GM23338 (cell line): ENCODE measurements at regions not wholly inside any gene's neighbourhood (a gene's known extent, or its start where the extent isn't known, plus 50 kb on each side); places are given as distances from the start of the nearest gene placed in this dataset.

ENCODE experiments used
- ATAC-seq: fragments of 200-7000 bp; cut with Tn5 transposase; 3 replicates; pipeline ENCODE4 v1.9.1; 2020
- DNase-seq: peaks from one replicate; pipeline ENCODE4 v3.0.0-alpha.2; 2015; ENCODE audit warnings: low spot score
- H2AFZ ChIP-seq: fragments of 200-600 bp; sonication (generic); 2 replicates; pipeline ENCODE4 v1.8.0; 2016; ENCODE audit warnings: antibody characterized with exemption, mild to moderate bottlenecking, moderate library complexity
- H3F3A ChIP-seq: fragments of 200-600 bp; sonication (generic); replicated peaks from 2 replicates; pipeline ENCODE4 v1.8.0; 2017; ENCODE audit warnings: antibody characterized with exemption, mixed run types, low read depth
- H3K27ac ChIP-seq: fragments of 200-600 bp; sonication (generic); 2 replicates; pipeline ENCODE4 v1.6.1; 2016; ENCODE audit warnings: low read depth
- H3K27me3 ChIP-seq: fragments of 200-600 bp; sonication (generic); 2 replicates; pipeline ENCODE4 v1.8.0; 2016; ENCODE audit warnings: mild to moderate bottlenecking, mixed run types, moderate library complexity; ENCODE audit not compliant: insufficient read depth
- H3K36me3 ChIP-seq: fragments of 200-600 bp; sonication (generic); 2 replicates; pipeline ENCODE4 v1.8.0; 2016; ENCODE audit warnings: mild to moderate bottlenecking; ENCODE audit not compliant: insufficient read depth
- H3K4me1 ChIP-seq: fragments of 200-600 bp; sonication (generic); 2 replicates; pipeline ENCODE4 v1.8.0; 2016; ENCODE audit warnings: mild to moderate bottlenecking, moderate library complexity; ENCODE audit not compliant: insufficient read depth
- H3K4me2 ChIP-seq: fragments of 200-600 bp; sonication (generic); 2 replicates; pipeline ENCODE4 v1.7.1; 2017; ENCODE audit warnings: mixed run types
- H3K4me3 ChIP-seq: fragments of 200-600 bp; sonication (generic); 2 replicates; pipeline ENCODE4 v1.6.1; 2016; ENCODE audit warnings: mixed run types
- H3K79me2 ChIP-seq: fragments of 200-600 bp; sonication (generic); replicated peaks from 2 replicates; pipeline ENCODE4 v1.8.0; 2017; ENCODE audit warnings: mild to moderate bottlenecking; ENCODE audit not compliant: insufficient read depth
- H3K9me2 ChIP-seq: fragments of 200-600 bp; sonication (generic); 2 replicates; pipeline ENCODE4 v1.8.0; 2017; ENCODE audit not compliant: insufficient read depth
- H4K20me1 ChIP-seq: fragments of 200-600 bp; sonication (generic); replicated peaks from 2 replicates; pipeline ENCODE4 v1.8.0; 2017; ENCODE audit warnings: mild to moderate bottlenecking; ENCODE audit not compliant: insufficient read depth
- H3K27ac Mint-ChIP-seq: 2 replicates; pipeline ENCODE4 v1.8.0; 2020; ENCODE audit warnings: inconsistent platforms, mild to moderate bottlenecking, moderate library complexity, mixed read lengths
- H3K27me3 Mint-ChIP-seq: 3 replicates; pipeline ENCODE4 v1.8.0; 2022; ENCODE audit warnings: low read depth, mild to moderate bottlenecking, moderate library complexity, mixed read lengths, inconsistent platforms; ENCODE audit not compliant: insufficient read depth, poor library complexity
- H3K36me3 Mint-ChIP-seq: 3 replicates; pipeline ENCODE4 v1.8.0; 2021; ENCODE audit warnings: low read depth, mild to moderate bottlenecking, inconsistent platforms, moderate library complexity, mixed read lengths
- H3K4me1 Mint-ChIP-seq: 3 replicates; pipeline ENCODE4 v1.8.0; 2020; ENCODE audit warnings: mild to moderate bottlenecking, inconsistent platforms, mixed read lengths
- H3K4me3 Mint-ChIP-seq: 3 replicates; pipeline ENCODE4 v1.8.0; 2021; ENCODE audit warnings: moderate library complexity, mild to moderate bottlenecking, inconsistent platforms, mixed read lengths
- H3K9me3 Mint-ChIP-seq: 3 replicates; pipeline ENCODE4 v1.8.0; 2020; ENCODE audit warnings: moderate library complexity, mild to moderate bottlenecking, inconsistent platforms, mixed read lengths
- CREB1 ChIP-seq: fragments of 250-450 bp; sonication (Bioruptor Pico); IDR thresholded peaks from 2 replicates; pipeline ENCODE4 v1.5.0; 2020; ENCODE audit warnings: low read depth, mild to moderate bottlenecking, moderate library complexity
- EZH2 ChIP-seq: fragments of 200-600 bp; sonication (generic); IDR thresholded peaks from one replicate; pipeline ENCODE4 v1.8.0; 2017; ENCODE audit warnings: antibody characterized with exemption, mild to moderate bottlenecking, low read depth; ENCODE audit not compliant: unreplicated experiment
- EZH2phosphoT487 ChIP-seq: fragments of 200-600 bp; sonication (generic); IDR thresholded peaks from one replicate; pipeline ENCODE4 v1.8.1; 2018; ENCODE audit warnings: antibody characterized with exemption; ENCODE audit not compliant: unreplicated experiment
- JUNB ChIP-seq: IDR thresholded peaks from one replicate; pipeline ENCODE4 v1.6.1; 2016; ENCODE audit warnings: antibody characterized with exemption; ENCODE audit not compliant: unreplicated experiment
- POLR2AphosphoS5 ChIP-seq: IDR thresholded peaks from 2 replicates; pipeline ENCODE4 v1.6.1; 2016; ENCODE audit warnings: antibody characterized with exemption, low read depth
- STAT1 ChIP-seq: IDR thresholded peaks from one replicate; pipeline ENCODE4 v1.6.1; 2016; ENCODE audit warnings: antibody characterized with exemption; ENCODE audit not compliant: unreplicated experiment
- ZNF114 ChIP-seq: fragments of 250-450 bp; sonication (Bioruptor Pico); IDR thresholded peaks from 2 replicates; pipeline ENCODE4 v1.5.0; 2020; ENCODE audit warnings: mild to moderate bottlenecking, moderate library complexity
- ZNF331 ChIP-seq: fragments of 250-450 bp; sonication (Bioruptor Pico); IDR thresholded peaks from 2 replicates; pipeline ENCODE4 v1.5.0; 2020; ENCODE audit warnings: low read depth, mild to moderate bottlenecking, moderate library complexity
- TF ChIP-seq, protein P1 (sequence below): IDR thresholded peaks from 2 replicates; pipeline ENCODE4 v1.6.1; 2016; ENCODE audit warnings: antibody characterized with exemption
- TF ChIP-seq, protein P2 (sequence below), 2 experiments: fragments of 200-600 bp in 1 of 2; sonication (generic) in 1 of 2; conservative IDR thresholded peaks; 2 replicates each; pipeline versions ENCODE4 v1.5.1 to v1.6.1; 2016 to 2017; ENCODE audit warnings: antibody characterized with exemption in 2 of 2, low read depth in 2 of 2, mild to moderate bottlenecking in 2 of 2, moderate library complexity in 1 of 2
- TF ChIP-seq, protein P3 (sequence below): fragments of 250-450 bp; sonication (Bioruptor Pico); IDR thresholded peaks from 2 replicates; pipeline ENCODE4 v1.5.0; 2020; ENCODE audit warnings: mild to moderate bottlenecking, moderate library complexity
- TF ChIP-seq, protein P4 (sequence below): IDR thresholded peaks from one replicate; pipeline ENCODE4 v1.6.1; 2018; ENCODE audit warnings: antibody characterized with exemption; ENCODE audit not compliant: unreplicated experiment

DNA sequence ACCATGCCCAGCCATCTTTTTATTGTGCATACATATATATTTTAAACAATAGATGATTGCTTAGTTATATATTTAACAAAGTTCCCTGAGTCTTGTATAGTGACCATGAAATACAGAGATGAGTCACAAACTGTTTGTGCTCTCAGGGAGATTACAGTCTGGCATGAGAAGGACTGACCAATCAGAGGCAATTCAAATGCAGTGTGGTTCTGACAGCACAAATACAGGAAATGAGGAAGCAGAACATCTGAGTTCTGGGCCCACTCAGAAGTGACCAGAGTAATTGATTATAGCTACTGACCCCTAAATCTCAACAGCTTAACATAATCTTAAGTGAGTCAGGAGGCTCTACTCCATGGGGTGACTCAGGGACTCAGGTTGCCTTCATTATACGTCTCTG is 534.5 kb downstream of the OMA1 start (continued):
- TF ChIP-seq, protein P1, sequence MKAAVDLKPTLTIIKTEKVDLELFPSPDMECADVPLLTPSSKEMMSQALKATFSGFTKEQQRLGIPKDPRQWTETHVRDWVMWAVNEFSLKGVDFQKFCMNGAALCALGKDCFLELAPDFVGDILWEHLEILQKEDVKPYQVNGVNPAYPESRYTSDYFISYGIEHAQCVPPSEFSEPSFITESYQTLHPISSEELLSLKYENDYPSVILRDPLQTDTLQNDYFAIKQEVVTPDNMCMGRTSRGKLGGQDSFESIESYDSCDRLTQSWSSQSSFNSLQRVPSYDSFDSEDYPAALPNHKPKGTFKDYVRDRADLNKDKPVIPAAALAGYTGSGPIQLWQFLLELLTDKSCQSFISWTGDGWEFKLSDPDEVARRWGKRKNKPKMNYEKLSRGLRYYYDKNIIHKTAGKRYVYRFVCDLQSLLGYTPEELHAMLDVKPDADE: no peak
- TF ChIP-seq ZNF114 (CRISPR knock-in tag): no peak

DNA sequence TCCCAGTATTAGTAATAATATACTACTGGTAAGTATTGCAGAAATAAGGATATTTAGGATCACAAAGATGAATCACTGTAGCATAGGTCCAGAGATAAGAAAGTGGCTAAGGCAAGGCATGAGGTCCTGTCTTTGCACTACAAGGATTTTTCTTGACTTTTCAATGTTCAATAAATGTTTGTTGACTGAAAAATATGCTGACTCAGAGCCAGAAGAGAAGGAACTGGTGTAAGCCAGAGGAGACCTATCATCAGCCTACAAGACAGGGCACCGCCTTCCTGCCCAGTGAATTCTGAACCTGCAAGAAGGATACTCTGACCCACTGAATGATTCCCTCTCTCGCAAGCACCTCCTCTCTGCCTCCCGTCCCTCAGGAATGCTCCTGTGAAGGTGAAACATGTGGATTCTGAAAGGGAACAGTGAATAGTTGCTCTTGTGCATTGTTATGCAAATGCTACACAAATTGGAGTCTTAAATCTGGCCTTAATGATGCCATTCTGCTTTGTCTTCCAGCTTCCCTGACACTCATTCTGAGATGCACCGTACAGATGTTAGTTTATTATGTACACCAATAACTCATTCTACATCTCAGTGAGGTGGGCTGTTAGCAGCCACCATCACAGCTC is 540.0 kb downstream of the OMA1 start:
- peaks cover 65% of the 10 kb centered on the region for H3K4me1 Mint-ChIP-seq
- Histone ChIP-seq H3K27me3 (no peaks in the 10 kb centered on the region), H3K4me3 (no peak overlapping the region), H3K9me2 (no peaks in the 10 kb centered on the region), H3K36me3 (no peaks in the 10 kb centered on the region), H3F3A (peaks cover 10% of the 10 kb centered on the region), H4K20me1 (no peaks in the 10 kb centered on the region), H3K79me2 (no peaks in the 10 kb centered on the region), H3K4me2 (peak overlapping the region; percentile 19), H3K27ac (peak overlapping the region; percentile 86), H3K4me1 (peaks cover 77% of the 10 kb centered on the region), H2AFZ (no peak overlapping the region)
- H3K4me3 Mint-ChIP-seq: no peak overlapping the region; the same call in 2 of the 3 replicates
- no peaks in the 10 kb centered on the region for H3K36me3 Mint-ChIP-seq
- ATAC-seq (peak; percentile 95), DNase-seq (peak; percentile 96)
- H3K27ac Mint-ChIP-seq: peak overlapping the region; percentile 86; the same call in 1 of the 2 replicates
- H3K9me3 Mint-ChIP-seq: no peaks in the 10 kb centered on the region
- no peaks in the 10 kb centered on the region for H3K27me3 Mint-ChIP-seq
- TF ChIP-seq, protein P2, sequence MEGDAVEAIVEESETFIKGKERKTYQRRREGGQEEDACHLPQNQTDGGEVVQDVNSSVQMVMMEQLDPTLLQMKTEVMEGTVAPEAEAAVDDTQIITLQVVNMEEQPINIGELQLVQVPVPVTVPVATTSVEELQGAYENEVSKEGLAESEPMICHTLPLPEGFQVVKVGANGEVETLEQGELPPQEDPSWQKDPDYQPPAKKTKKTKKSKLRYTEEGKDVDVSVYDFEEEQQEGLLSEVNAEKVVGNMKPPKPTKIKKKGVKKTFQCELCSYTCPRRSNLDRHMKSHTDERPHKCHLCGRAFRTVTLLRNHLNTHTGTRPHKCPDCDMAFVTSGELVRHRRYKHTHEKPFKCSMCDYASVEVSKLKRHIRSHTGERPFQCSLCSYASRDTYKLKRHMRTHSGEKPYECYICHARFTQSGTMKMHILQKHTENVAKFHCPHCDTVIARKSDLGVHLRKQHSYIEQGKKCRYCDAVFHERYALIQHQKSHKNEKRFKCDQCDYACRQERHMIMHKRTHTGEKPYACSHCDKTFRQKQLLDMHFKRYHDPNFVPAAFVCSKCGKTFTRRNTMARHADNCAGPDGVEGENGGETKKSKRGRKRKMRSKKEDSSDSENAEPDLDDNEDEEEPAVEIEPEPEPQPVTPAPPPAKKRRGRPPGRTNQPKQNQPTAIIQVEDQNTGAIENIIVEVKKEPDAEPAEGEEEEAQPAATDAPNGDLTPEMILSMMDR (conservative IDR thresholded peaks at IDR 0.05; ENCODE audit: low read depth in 2 of 2): no peak
- TF ChIP-seq ZNF114 (CRISPR knock-in tag) (no peak), STAT1 (no peak), JUNB (no peak), ZNF331 (CRISPR knock-in tag) (no peak), CREB1 (CRISPR knock-in tag) (0 out of 2 replicates have a peak, but pooled peaks have one; percentile 3), POLR2AphosphoS5 (peak; percentile 40), EZH2phosphoT487 (no peak), EZH2 (no peak)
- TF ChIP-seq, protein P3, sequence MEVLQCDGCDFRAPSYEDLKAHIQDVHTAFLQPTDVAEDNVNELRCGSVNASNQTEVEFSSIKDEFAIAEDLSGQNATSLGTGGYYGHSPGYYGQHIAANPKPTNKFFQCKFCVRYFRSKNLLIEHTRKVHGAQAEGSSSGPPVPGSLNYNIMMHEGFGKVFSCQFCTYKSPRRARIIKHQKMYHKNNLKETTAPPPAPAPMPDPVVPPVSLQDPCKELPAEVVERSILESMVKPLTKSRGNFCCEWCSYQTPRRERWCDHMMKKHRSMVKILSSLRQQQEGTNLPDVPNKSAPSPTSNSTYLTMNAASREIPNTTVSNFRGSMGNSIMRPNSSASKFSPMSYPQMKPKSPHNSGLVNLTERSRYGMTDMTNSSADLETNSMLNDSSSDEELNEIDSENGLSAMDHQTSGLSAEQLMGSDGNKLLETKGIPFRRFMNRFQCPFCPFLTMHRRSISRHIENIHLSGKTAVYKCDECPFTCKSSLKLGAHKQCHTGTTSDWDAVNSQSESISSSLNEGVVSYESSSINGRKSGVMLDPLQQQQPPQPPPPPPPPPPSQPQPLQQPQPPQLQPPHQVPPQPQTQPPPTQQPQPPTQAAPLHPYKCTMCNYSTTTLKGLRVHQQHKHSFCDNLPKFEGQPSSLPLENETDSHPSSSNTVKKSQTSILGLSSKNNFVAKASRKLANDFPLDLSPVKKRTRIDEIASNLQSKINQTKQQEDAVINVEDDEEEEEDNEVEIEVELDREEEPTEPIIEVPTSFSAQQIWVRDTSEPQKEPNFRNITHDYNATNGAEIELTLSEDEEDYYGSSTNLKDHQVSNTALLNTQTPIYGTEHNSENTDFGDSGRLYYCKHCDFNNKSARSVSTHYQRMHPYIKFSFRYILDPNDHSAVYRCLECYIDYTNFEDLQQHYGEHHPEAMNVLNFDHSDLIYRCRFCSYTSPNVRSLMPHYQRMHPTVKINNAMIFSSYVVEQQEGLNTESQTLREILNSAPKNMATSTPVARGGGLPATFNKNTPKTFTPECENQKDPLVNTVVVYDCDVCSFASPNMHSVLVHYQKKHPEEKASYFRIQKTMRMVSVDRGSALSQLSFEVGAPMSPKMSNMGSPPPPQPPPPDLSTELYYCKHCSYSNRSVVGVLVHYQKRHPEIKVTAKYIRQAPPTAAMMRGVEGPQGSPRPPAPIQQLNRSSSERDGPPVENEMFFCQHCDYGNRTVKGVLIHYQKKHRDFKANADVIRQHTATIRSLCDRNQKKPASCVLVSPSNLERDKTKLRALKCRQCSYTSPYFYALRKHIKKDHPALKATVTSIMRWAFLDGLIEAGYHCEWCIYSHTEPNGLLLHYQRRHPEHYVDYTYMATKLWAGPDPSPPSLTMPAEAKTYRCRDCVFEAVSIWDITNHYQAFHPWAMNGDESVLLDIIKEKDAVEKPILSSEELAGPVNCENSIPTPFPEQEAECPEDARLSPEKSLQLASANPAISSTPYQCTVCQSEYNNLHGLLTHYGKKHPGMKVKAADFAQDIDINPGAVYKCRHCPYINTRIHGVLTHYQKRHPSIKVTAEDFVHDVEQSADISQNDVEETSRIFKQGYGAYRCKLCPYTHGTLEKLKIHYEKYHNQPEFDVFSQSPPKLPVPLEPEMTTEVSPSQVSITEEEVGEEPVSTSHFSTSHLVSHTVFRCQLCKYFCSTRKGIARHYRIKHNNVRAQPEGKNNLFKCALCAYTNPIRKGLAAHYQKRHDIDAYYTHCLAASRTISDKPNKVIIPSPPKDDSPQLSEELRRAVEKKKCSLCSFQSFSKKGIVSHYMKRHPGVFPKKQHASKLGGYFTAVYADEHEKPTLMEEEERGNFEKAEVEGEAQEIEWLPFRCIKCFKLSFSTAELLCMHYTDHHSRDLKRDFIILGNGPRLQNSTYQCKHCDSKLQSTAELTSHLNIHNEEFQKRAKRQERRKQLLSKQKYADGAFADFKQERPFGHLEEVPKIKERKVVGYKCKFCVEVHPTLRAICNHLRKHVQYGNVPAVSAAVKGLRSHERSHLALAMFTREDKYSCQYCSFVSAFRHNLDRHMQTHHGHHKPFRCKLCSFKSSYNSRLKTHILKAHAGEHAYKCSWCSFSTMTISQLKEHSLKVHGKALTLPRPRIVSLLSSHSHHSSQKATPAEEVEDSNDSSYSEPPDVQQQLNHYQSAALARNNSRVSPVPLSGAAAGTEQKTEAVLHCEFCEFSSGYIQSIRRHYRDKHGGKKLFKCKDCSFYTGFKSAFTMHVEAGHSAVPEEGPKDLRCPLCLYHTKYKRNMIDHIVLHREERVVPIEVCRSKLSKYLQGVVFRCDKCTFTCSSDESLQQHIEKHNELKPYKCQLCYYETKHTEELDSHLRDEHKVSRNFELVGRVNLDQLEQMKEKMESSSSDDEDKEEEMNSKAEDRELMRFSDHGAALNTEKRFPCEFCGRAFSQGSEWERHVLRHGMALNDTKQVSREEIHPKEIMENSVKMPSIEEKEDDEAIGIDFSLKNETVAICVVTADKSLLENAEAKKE (CRISPR knock-in tag): peak; percentile 87
- TF ChIP-seq, protein P4, sequence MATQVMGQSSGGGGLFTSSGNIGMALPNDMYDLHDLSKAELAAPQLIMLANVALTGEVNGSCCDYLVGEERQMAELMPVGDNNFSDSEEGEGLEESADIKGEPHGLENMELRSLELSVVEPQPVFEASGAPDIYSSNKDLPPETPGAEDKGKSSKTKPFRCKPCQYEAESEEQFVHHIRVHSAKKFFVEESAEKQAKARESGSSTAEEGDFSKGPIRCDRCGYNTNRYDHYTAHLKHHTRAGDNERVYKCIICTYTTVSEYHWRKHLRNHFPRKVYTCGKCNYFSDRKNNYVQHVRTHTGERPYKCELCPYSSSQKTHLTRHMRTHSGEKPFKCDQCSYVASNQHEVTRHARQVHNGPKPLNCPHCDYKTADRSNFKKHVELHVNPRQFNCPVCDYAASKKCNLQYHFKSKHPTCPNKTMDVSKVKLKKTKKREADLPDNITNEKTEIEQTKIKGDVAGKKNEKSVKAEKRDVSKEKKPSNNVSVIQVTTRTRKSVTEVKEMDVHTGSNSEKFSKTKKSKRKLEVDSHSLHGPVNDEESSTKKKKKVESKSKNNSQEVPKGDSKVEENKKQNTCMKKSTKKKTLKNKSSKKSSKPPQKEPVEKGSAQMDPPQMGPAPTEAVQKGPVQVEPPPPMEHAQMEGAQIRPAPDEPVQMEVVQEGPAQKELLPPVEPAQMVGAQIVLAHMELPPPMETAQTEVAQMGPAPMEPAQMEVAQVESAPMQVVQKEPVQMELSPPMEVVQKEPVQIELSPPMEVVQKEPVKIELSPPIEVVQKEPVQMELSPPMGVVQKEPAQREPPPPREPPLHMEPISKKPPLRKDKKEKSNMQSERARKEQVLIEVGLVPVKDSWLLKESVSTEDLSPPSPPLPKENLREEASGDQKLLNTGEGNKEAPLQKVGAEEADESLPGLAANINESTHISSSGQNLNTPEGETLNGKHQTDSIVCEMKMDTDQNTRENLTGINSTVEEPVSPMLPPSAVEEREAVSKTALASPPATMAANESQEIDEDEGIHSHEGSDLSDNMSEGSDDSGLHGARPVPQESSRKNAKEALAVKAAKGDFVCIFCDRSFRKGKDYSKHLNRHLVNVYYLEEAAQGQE: no peak
